ENCODE measurements at regions not wholly inside any gene's neighbourhood (a gene's known extent, or its start where the extent isn't known, plus 50 kb on each side); places are given as distances from the start of the nearest gene placed in this dataset.

DNA sequence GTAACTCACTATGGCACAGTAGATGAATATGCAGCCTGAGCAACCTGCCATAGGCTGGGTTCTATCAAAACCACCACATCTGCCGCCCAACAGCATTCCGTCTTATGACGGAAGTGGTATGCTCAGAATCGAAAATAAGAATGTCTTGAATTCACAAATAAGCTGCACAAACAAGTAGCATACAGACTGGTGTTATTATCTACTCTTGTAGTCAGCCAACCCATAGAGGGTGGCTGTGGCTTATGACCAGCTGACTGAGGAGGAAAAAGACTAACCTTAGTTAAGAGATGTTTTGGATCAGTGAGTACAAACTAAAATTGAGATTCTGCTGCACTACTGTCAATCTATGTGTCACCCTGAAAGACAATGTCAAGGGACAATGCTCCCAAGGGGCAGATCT is 1255.1 kb upstream of the EYS start:
- ChIA-PET POLR2A (no interaction called here), CTCF (no interaction called here)
- no peak for ATAC-seq
- Histone ChIP-seq H3K4me2 (no peak overlapping the region), H3K4me3 (no peak overlapping the region), H3K27ac (no peak overlapping the region), H3K9me3 (no peaks in the 10 kb centered on the region), H3K4me1 (no peaks in the 10 kb centered on the region)
- TF ChIP-seq NPAS2 (CRISPR knock-in tag; IDR thresholded peaks at IDR 0.05; ENCODE audit: borderline replicate concordance) (no peak), RNF2 (IDR thresholded peaks at IDR 0.05; ENCODE audit: borderline replicate concordance, low read depth) (no peak)
- FAIRE-seq: no peak
- WGBS (ENCODE audit: missing lambda C conversion rate): 71% methylated on average over 4 of the region's 4 CpGs
- no peak for DNase-seq (ENCODE audit: low read depth in 1 of 2, low spot score in 1 of 2)

DNA sequence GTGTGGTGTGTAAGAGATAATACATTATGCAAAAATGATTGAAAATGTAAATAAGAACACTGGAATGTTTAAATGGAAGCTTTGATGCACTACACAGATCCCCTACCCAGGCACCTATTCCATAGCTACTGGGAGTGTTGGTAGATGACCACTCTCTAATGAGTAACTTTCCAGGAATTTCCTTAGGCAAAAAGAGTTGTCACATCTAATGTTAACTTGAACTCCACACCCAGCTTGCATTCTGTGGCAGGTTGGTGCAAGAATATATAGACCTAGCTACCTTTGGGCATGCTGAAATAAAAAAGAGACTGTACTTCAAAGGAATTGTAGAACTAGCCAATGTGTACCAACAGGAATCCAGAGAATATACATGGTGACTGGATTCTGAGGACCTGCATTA is 1254.2 kb upstream of the EYS start:
- FAIRE-seq: no peak
- Histone ChIP-seq H3K9me3 (no peaks in the 10 kb centered on the region), H3K4me1 (no peaks in the 10 kb centered on the region), H3K27ac (no peak overlapping the region), H3K4me3 (no peak overlapping the region), H3K4me2 (no peak overlapping the region)
- CTCF ChIA-PET: interaction anchor here (0.8 kb wide), 1 partner anchor 1325 kb away, joined by 3 read pairs; no protein-coding TSS in a partner anchor
- no peak for TF ChIP-seq SREBF2 (IDR thresholded peaks at IDR 0.05)
- POLR2A ChIA-PET: no interaction called here
- DNase-seq (ENCODE audit: low read depth in 1 of 2, low spot score in 1 of 2): no peak
- ATAC-seq: no peak

DNA sequence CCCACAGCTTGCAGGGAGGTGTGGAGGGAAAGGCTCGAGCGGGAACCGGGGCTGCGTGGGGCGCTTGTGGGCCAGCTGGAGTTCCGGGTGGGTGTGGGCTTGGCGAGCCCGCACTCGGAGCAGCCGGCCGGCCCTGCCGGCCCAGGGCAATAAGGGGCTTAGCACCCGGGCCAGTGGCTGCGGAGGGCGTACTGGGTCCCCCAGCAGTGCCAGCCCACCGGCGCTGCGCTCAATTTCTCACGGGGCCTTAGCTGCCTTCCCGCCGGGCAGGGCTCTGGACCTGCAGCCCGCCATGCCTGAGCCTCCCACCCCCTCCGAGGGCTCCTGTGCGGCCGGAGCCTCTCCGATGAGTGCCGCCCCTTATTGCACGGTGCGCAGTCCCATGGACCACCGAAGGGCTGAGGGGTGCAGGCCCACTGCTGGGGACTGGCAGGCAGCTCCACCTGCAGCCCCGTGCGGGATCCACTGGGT is 1242.2 kb upstream of the EYS start:
- no CpG with 5 or more reads among the region's 32 CpGs for WGBS (ENCODE audit: missing lambda C conversion rate)
- Histone ChIP-seq H3K27ac (no peak overlapping the region), H3K4me2 (no peak overlapping the region), H3K9me3 (no peaks in the 10 kb centered on the region), H3K4me1 (no peaks in the 10 kb centered on the region), H3K4me3 (no peak overlapping the region)
- no peak for FAIRE-seq
- ATAC-seq: no peak
- DNase-seq (ENCODE audit: low read depth in 1 of 2, low spot score in 1 of 2): no peak
- TF ChIP-seq HMGXB4 (CRISPR knock-in tag; IDR thresholded peaks at IDR 0.05; ENCODE audit: borderline replicate concordance) (no peak), REST (IDR thresholded peaks at IDR 0.05) (no peak), FOXS1 (CRISPR knock-in tag; IDR thresholded peaks at IDR 0.05) (no peak), USF2 (IDR thresholded peaks at IDR 0.05) (no peak), ZNF302 (CRISPR knock-in tag; IDR thresholded peaks at IDR 0.05) (no peak)
- ChIA-PET POLR2A (no interaction called here), CTCF (no interaction called here)

DNA sequence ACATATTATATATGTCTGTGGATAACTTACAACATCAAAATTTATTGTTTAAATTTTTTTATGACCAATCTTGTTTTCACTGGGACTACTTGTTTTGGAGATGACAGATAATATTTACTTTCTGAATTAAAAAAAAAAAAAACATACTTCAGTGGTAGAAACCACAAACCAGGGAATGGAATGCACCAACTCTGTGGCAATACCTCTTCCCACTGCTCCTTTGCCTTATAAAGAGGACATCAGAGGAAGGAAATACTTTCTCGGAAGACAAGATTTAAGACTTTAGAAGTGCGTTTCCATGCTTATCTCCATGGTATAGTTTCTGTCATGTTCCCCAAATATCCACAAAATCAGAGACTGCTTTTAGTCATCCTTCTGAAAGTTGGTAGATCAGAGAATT is 1241.1 kb upstream of the EYS start:
- ATAC-seq: no peak
- CTCF ChIA-PET: no interaction called here
- Histone ChIP-seq H3K27ac (no peak overlapping the region), H3K4me2 (no peak overlapping the region), H3K9me3 (no peaks in the 10 kb centered on the region), H3K4me3 (no peak overlapping the region), H3K4me1 (no peaks in the 10 kb centered on the region)
- FAIRE-seq: no peak
- TF ChIP-seq ZNF302 (CRISPR knock-in tag; IDR thresholded peaks at IDR 0.05): no peak
- no peak for TF ChIP-seq EHMT2 (IDR thresholded peaks at IDR 0.05; ENCODE audit: low read depth)
- TF ChIP-seq KDM1A (IDR thresholded peaks at IDR 0.05; ENCODE audit: low read depth): no peak
- no peak for TF ChIP-seq ZSCAN20 (CRISPR knock-in tag; IDR thresholded peaks at IDR 0.05)
- TF ChIP-seq HOXB5 (CRISPR knock-in tag; IDR thresholded peaks at IDR 0.05): no peak
- no peak for DNase-seq (ENCODE audit: low read depth in 1 of 2, low spot score in 1 of 2)
- POLR2A ChIA-PET: no interaction called here
- WGBS (ENCODE audit: missing lambda C conversion rate): 20% methylated on average over 2 of the region's 2 CpGs

Measured in A549 (cell line).